Midbrain (tissue), 1 donor: ENCODE measurements at regions not wholly inside any gene's neighbourhood (a gene's known extent, or its start where the extent isn't known, plus 50 kb on each side); places are given as distances from the start of the nearest gene placed in this dataset.
A peak's percentile ranks its signal among the peaks of the same experiment; 100 is the strongest.
"Not testable (repeated sequence)": the region's sequence is repeated elsewhere in the genome, so short reads cannot be mapped to it uniquely, and the experiment has no call there.

ENCODE experiments used
- DNase-seq: peaks from one replicate; lab custom pipeline; 2025; lab: John Stamatoyannopoulos, UW

- no peak for DNase-seq
Measured at GRCh38 chr2:75389271-75389670, 171.5 kb downstream of the EVA1A start.

GRCh38 chr2:75381032-75381431, 179.7 kb downstream of the EVA1A start:
- DNase-seq, result no peak

GRCh38 chr2:75379476-75380210, 180.3 kb upstream of the TACR1 start:
- no peak for DNase-seq

GRCh38 chr2:75375646-75376582, 176.6 kb upstream of the TACR1 start:
- peak; percentile 23 for DNase-seq

GRCh38 chr2:75374414-75374957, 175.2 kb upstream of the TACR1 start:
- not testable (repeated sequence) for DNase-seq

- DNase-seq, result no peak
Measured at GRCh38 chr2:75367401-75367800, 168.1 kb upstream of the TACR1 start.

- no peak for DNase-seq
Measured at GRCh38 chr2:75361486-75361885, 162.2 kb upstream of the TACR1 start.

GRCh38 chr2:75360945-75361344, 161.6 kb upstream of the TACR1 start:
- no peak for DNase-seq

GRCh38 chr2:75356865-75357264, 157.5 kb upstream of the TACR1 start:
- no peak for DNase-seq

GRCh38 chr2:75353131-75353530, 153.8 kb upstream of the TACR1 start:
- no peak for DNase-seq

GRCh38 chr2:75348307-75348706, 149.0 kb upstream of the TACR1 start:
- no peak for DNase-seq

GRCh38 chr2:75344146-75344545, 144.8 kb upstream of the TACR1 start:
- DNase-seq, result no peak

GRCh38 chr2:75342504-75343175, 143.3 kb upstream of the TACR1 start:
- no peak for DNase-seq

GRCh38 chr2:75340560-75340959, 141.2 kb upstream of the TACR1 start:
- no peak for DNase-seq

GRCh38 chr2:75338461-75338860, 139.1 kb upstream of the TACR1 start:
- DNase-seq, result no peak

- DNase-seq, result no peak
Measured at GRCh38 chr2:75337619-75338018, 138.3 kb upstream of the TACR1 start.

GRCh38 chr2:75337016-75337415, 137.7 kb upstream of the TACR1 start:
- DNase-seq, result no peak

GRCh38 chr2:75336451-75336850, 137.1 kb upstream of the TACR1 start:
- no peak for DNase-seq

GRCh38 chr2:75334076-75334475, 134.8 kb upstream of the TACR1 start:
- no peak for DNase-seq

- DNase-seq, result no peak
Measured at GRCh38 chr2:75333646-75334045, 134.3 kb upstream of the TACR1 start.

GRCh38 chr2:75328156-75328555, 128.8 kb upstream of the TACR1 start:
- no peak for DNase-seq

- no peak for DNase-seq
Measured at GRCh38 chr2:75327334-75327733, 128.0 kb upstream of the TACR1 start.
